ENCODE measurements at regions not wholly inside any gene's neighbourhood (a gene's known extent, or its start where the extent isn't known, plus 50 kb on each side); places are given as distances from the start of the nearest gene placed in this dataset.

GRCh38 chr6:105492706-105493673 lies 90.1 kb upstream of the PREP start:
- Histone ChIP-seq H3K4me1 (ENCODE audit: control insufficient read depth, insufficient read depth, low read length) (peaks cover 12% of the 10 kb centered on the region), H3K27ac (ENCODE audit: insufficient read depth, low read depth, low read length, poor library complexity, severe bottlenecking) (no peak overlapping the region), H3K27me3 (ENCODE audit: control insufficient read depth, insufficient read depth, low read length, poor library complexity, severe bottlenecking) (no peaks in the 10 kb centered on the region), H3K9me3 (ENCODE audit: control insufficient read depth, low read length) (no peaks in the 10 kb centered on the region), H3K36me3 (ENCODE audit: control insufficient read depth, insufficient read depth, low read length) (no peaks in the 10 kb centered on the region), H3K4me3 (ENCODE audit: insufficient read depth, low read depth, low read length) (no peak overlapping the region)

- no peaks in the 10 kb centered on the region for H3K27me3 ChIP-seq (ENCODE audit: control insufficient read depth, insufficient read depth, low read length, poor library complexity, severe bottlenecking)
- no peak overlapping the region for H3K27ac ChIP-seq (ENCODE audit: insufficient read depth, low read depth, low read length, poor library complexity, severe bottlenecking)
- no peaks in the 10 kb centered on the region for H3K9me3 ChIP-seq (ENCODE audit: control insufficient read depth, low read length)
- peaks cover 12% of the 10 kb centered on the region for H3K4me1 ChIP-seq (ENCODE audit: control insufficient read depth, insufficient read depth, low read length)
- 83 to 92% methylated on average over 2 of the region's 2 CpGs for WGBS, 2 experiments
- no peaks in the 10 kb centered on the region for H3K36me3 ChIP-seq (ENCODE audit: control insufficient read depth, insufficient read depth, low read length)
- no peak overlapping the region for H3K4me3 ChIP-seq (ENCODE audit: insufficient read depth, low read depth, low read length)
These were observed 86.3 kb upstream of the PREP start for GRCh38 chr6:105489216-105489530.

- H3K27me3 ChIP-seq (ENCODE audit: control insufficient read depth, insufficient read depth, low read length, poor library complexity, severe bottlenecking): no peaks in the 10 kb centered on the region
- H3K9me3 ChIP-seq (ENCODE audit: control insufficient read depth, low read length): no peaks in the 10 kb centered on the region
- peaks cover 7% of the 10 kb centered on the region for H3K4me1 ChIP-seq (ENCODE audit: control insufficient read depth, insufficient read depth, low read length)
- no peaks in the 10 kb centered on the region for H3K36me3 ChIP-seq (ENCODE audit: control insufficient read depth, insufficient read depth, low read length)
- WGBS, 2 experiments: 56 to 62% methylated on average over 8 of the region's 8 CpGs
- H3K27ac ChIP-seq (ENCODE audit: insufficient read depth, low read depth, low read length, poor library complexity, severe bottlenecking): no peak overlapping the region
- no peak overlapping the region for H3K4me3 ChIP-seq (ENCODE audit: insufficient read depth, low read depth, low read length)
These were observed 85.8 kb upstream of the PREP start for GRCh38 chr6:105488516-105489215.

GRCh38 chr6:105487040-105487790 lies 84.3 kb upstream of the PREP start:
- H3K9me3 ChIP-seq (ENCODE audit: control insufficient read depth, low read length): no peaks in the 10 kb centered on the region
- H3K36me3 ChIP-seq (ENCODE audit: control insufficient read depth, insufficient read depth, low read length): no peaks in the 10 kb centered on the region
- no peak overlapping the region for H3K4me3 ChIP-seq (ENCODE audit: insufficient read depth, low read depth, low read length)
- H3K4me1 ChIP-seq (ENCODE audit: control insufficient read depth, insufficient read depth, low read length): peaks cover 6% of the 10 kb centered on the region
- no peak overlapping the region for H3K27ac ChIP-seq (ENCODE audit: insufficient read depth, low read depth, low read length, poor library complexity, severe bottlenecking)
- 94 to 95% methylated on average over 8 to 9 of the region's 9 CpGs for WGBS, 2 experiments
- H3K27me3 ChIP-seq (ENCODE audit: control insufficient read depth, insufficient read depth, low read length, poor library complexity, severe bottlenecking): no peaks in the 10 kb centered on the region

GRCh38 chr6:105485456-105485855 lies 82.6 kb upstream of the PREP start:
- peaks cover 6% of the 10 kb centered on the region for H3K4me1 ChIP-seq (ENCODE audit: control insufficient read depth, insufficient read depth, low read length)
- no peaks in the 10 kb centered on the region for H3K27me3 ChIP-seq (ENCODE audit: control insufficient read depth, insufficient read depth, low read length, poor library complexity, severe bottlenecking)
- no peak overlapping the region for H3K27ac ChIP-seq (ENCODE audit: insufficient read depth, low read depth, low read length, poor library complexity, severe bottlenecking)
- H3K9me3 ChIP-seq (ENCODE audit: control insufficient read depth, low read length): no peaks in the 10 kb centered on the region
- H3K36me3 ChIP-seq (ENCODE audit: control insufficient read depth, insufficient read depth, low read length): no peaks in the 10 kb centered on the region
- WGBS, 2 experiments: 80 to 90% methylated on average over 5 of the region's 5 CpGs
- H3K4me3 ChIP-seq (ENCODE audit: insufficient read depth, low read depth, low read length): no peak overlapping the region

GRCh38 chr6:105484238-105485161 lies 81.6 kb upstream of the PREP start:
- Histone ChIP-seq H3K4me1 (ENCODE audit: control insufficient read depth, insufficient read depth, low read length) (peaks cover 6% of the 10 kb centered on the region), H3K4me3 (ENCODE audit: insufficient read depth, low read depth, low read length) (no peak overlapping the region)

GRCh38 chr6:105483492-105483891 lies 80.6 kb upstream of the PREP start:
- Histone ChIP-seq H3K9me3 (ENCODE audit: control insufficient read depth, low read length) (no peaks in the 10 kb centered on the region), H3K27ac (ENCODE audit: insufficient read depth, low read depth, low read length, poor library complexity, severe bottlenecking) (no peak overlapping the region), H3K4me1 (ENCODE audit: control insufficient read depth, insufficient read depth, low read length) (no peaks in the 10 kb centered on the region), H3K36me3 (ENCODE audit: control insufficient read depth, insufficient read depth, low read length) (no peaks in the 10 kb centered on the region), H3K27me3 (ENCODE audit: control insufficient read depth, insufficient read depth, low read length, poor library complexity, severe bottlenecking) (no peaks in the 10 kb centered on the region), H3K4me3 (ENCODE audit: insufficient read depth, low read depth, low read length) (no peak overlapping the region)
- WGBS, 2 experiments: 69 to 77% methylated on average over 4 of the region's 4 CpGs

More at GRCh38 chr6:105484238-105485161, 81.6 kb upstream of the PREP start:
- H3K9me3 ChIP-seq (ENCODE audit: control insufficient read depth, low read length): no peaks in the 10 kb centered on the region
- whole genome bisulfite sequencing, 2 experiments: 63 to 65% methylated on average over 11 to 12 of the region's 12 CpGs
- H3K27me3 ChIP-seq (ENCODE audit: control insufficient read depth, insufficient read depth, low read length, poor library complexity, severe bottlenecking): no peaks in the 10 kb centered on the region
- H3K36me3 ChIP-seq (ENCODE audit: control insufficient read depth, insufficient read depth, low read length): no peaks in the 10 kb centered on the region
- H3K27ac ChIP-seq (ENCODE audit: insufficient read depth, low read depth, low read length, poor library complexity, severe bottlenecking): no peak overlapping the region

- H3K4me1 ChIP-seq (ENCODE audit: control insufficient read depth, insufficient read depth, low read length): no peaks in the 10 kb centered on the region
- H3K36me3 ChIP-seq (ENCODE audit: control insufficient read depth, insufficient read depth, low read length): no peaks in the 10 kb centered on the region
- no peak overlapping the region for H3K27ac ChIP-seq (ENCODE audit: insufficient read depth, low read depth, low read length, poor library complexity, severe bottlenecking)
- 96 to 98% methylated on average over 2 to 3 of the region's 3 CpGs for WGBS, 2 experiments
- no peaks in the 10 kb centered on the region for H3K27me3 ChIP-seq (ENCODE audit: control insufficient read depth, insufficient read depth, low read length, poor library complexity, severe bottlenecking)
- no peak overlapping the region for H3K4me3 ChIP-seq (ENCODE audit: insufficient read depth, low read depth, low read length)
- no peaks in the 10 kb centered on the region for H3K9me3 ChIP-seq (ENCODE audit: control insufficient read depth, low read length)
These were observed 80.0 kb upstream of the PREP start for GRCh38 chr6:105482921-105483320.

- no peaks in the 10 kb centered on the region for H3K9me3 ChIP-seq (ENCODE audit: control insufficient read depth, low read length)
- no peak overlapping the region for H3K27ac ChIP-seq (ENCODE audit: insufficient read depth, low read depth, low read length, poor library complexity, severe bottlenecking)
- no peaks in the 10 kb centered on the region for H3K27me3 ChIP-seq (ENCODE audit: control insufficient read depth, insufficient read depth, low read length, poor library complexity, severe bottlenecking)
- 100% methylated on average over 1 of the region's 2 CpGs; no CpG with 5 or more reads in 1 of the 2 experiments for WGBS, 2 experiments
- H3K36me3 ChIP-seq (ENCODE audit: control insufficient read depth, insufficient read depth, low read length): no peaks in the 10 kb centered on the region
- no peak overlapping the region for H3K4me3 ChIP-seq (ENCODE audit: insufficient read depth, low read depth, low read length)
- H3K4me1 ChIP-seq (ENCODE audit: control insufficient read depth, insufficient read depth, low read length): no peaks in the 10 kb centered on the region
These were observed 79.5 kb upstream of the PREP start for GRCh38 chr6:105482227-105482844.
